ENCODE measurements at regions not wholly inside any gene's neighbourhood (a gene's known extent, or its start where the extent isn't known, plus 50 kb on each side); places are given as distances from the start of the nearest gene placed in this dataset.

- Histone ChIP-seq H3K36me3 (ENCODE audit: control insufficient read depth, low read length) (no peaks in the 10 kb centered on the region), H3K27ac (ENCODE audit: low read depth, low read length) (no peak overlapping the region), H3K27me3 (ENCODE audit: control insufficient read depth, low read length) (no peaks in the 10 kb centered on the region), H4K20me1 (ENCODE audit: control insufficient read depth, insufficient read depth, low read depth, low read length) (no peaks in the 10 kb centered on the region), H3K4me2 (ENCODE audit: low read length) (no peak overlapping the region), H3K79me2 (ENCODE audit: control insufficient read depth, low read length) (no peaks in the 10 kb centered on the region), H3K4me3 (ENCODE audit: low read length) (no peak overlapping the region), H3K9me3 (ENCODE audit: control insufficient read depth, insufficient read depth, low read length) (no peaks in the 10 kb centered on the region), H3F3A (ENCODE audit: control insufficient read depth, insufficient read depth) (no peaks in the 10 kb centered on the region), H3K4me1 (ENCODE audit: control insufficient read depth, low read length) (no peaks in the 10 kb centered on the region), H3K9me2 (replicated peaks; ENCODE audit: control insufficient read depth, low read length) (no peaks in the 10 kb centered on the region)
- TF ChIP-seq CTCF (IDR thresholded peaks at IDR 0.05; ENCODE audit: low read depth, low read length, poor library complexity, severe bottlenecking): no peak
- no peak for TF ChIP-seq EZH2phosphoT487 (IDR thresholded peaks at IDR 0.05; ENCODE audit: borderline replicate concordance, low read length)
These were observed 583.4 kb upstream of the LRRTM1 start for GRCh38 chr2:80887841-80888378.

GRCh38 chr2:80874374-80874773 is 569.8 kb upstream of the LRRTM1 start:
- no peaks in the 10 kb centered on the region for H3K27me3 ChIP-seq (ENCODE audit: control insufficient read depth, low read length)
- no peaks in the 10 kb centered on the region for H3K36me3 ChIP-seq (ENCODE audit: control insufficient read depth, low read length)
- H3K4me3 ChIP-seq (ENCODE audit: low read length): no peak overlapping the region
- H3K4me1 ChIP-seq (ENCODE audit: control insufficient read depth, low read length): no peaks in the 10 kb centered on the region
- H3K9me3 ChIP-seq (ENCODE audit: control insufficient read depth, insufficient read depth, low read length): no peaks in the 10 kb centered on the region
- H3K4me2 ChIP-seq (ENCODE audit: low read length): no peak overlapping the region
- H3K27ac ChIP-seq (ENCODE audit: low read depth, low read length): no peak overlapping the region
- no peak for TF ChIP-seq CTCF (IDR thresholded peaks at IDR 0.05; ENCODE audit: low read depth, low read length, poor library complexity, severe bottlenecking)
- TF ChIP-seq EZH2phosphoT487 (IDR thresholded peaks at IDR 0.05; ENCODE audit: borderline replicate concordance, low read length): no peak
- no peaks in the 10 kb centered on the region for H3F3A ChIP-seq (ENCODE audit: control insufficient read depth, insufficient read depth)
- no peaks in the 10 kb centered on the region for H3K9me2 ChIP-seq (replicated peaks; ENCODE audit: control insufficient read depth, low read length)
- H4K20me1 ChIP-seq (ENCODE audit: control insufficient read depth, insufficient read depth, low read depth, low read length): no peaks in the 10 kb centered on the region
- no peaks in the 10 kb centered on the region for H3K79me2 ChIP-seq (ENCODE audit: control insufficient read depth, low read length)

GRCh38 chr2:80869858-80870438 is 565.4 kb upstream of the LRRTM1 start:
- no peaks in the 10 kb centered on the region for H3K4me1 ChIP-seq (ENCODE audit: control insufficient read depth, low read length)

More at GRCh38 chr2:80869858-80870438, 565.4 kb upstream of the LRRTM1 start:
- no peak overlapping the region for H3K4me3 ChIP-seq (ENCODE audit: low read length)
- no peaks in the 10 kb centered on the region for H4K20me1 ChIP-seq (ENCODE audit: control insufficient read depth, insufficient read depth, low read depth, low read length)
- H3F3A ChIP-seq (ENCODE audit: control insufficient read depth, insufficient read depth): no peaks in the 10 kb centered on the region
- no peak overlapping the region for H3K27ac ChIP-seq (ENCODE audit: low read depth, low read length)
- no peak for TF ChIP-seq CTCF (IDR thresholded peaks at IDR 0.05; ENCODE audit: low read depth, low read length, poor library complexity, severe bottlenecking)
- no peak for TF ChIP-seq EZH2phosphoT487 (IDR thresholded peaks at IDR 0.05; ENCODE audit: borderline replicate concordance, low read length)
- H3K36me3 ChIP-seq (ENCODE audit: control insufficient read depth, low read length): no peaks in the 10 kb centered on the region
- no peaks in the 10 kb centered on the region for H3K27me3 ChIP-seq (ENCODE audit: control insufficient read depth, low read length)
- no peaks in the 10 kb centered on the region for H3K9me3 ChIP-seq (ENCODE audit: control insufficient read depth, insufficient read depth, low read length)
- H3K9me2 ChIP-seq (replicated peaks; ENCODE audit: control insufficient read depth, low read length): no peaks in the 10 kb centered on the region
- no peaks in the 10 kb centered on the region for H3K79me2 ChIP-seq (ENCODE audit: control insufficient read depth, low read length)
- no peak overlapping the region for H3K4me2 ChIP-seq (ENCODE audit: low read length)

All from DOHH2 (cell line).